ENCODE measurements at regions not wholly inside any gene's neighbourhood (a gene's known extent, or its start where the extent isn't known, plus 50 kb on each side); places are given as distances from the start of the nearest gene placed in this dataset.

DNA sequence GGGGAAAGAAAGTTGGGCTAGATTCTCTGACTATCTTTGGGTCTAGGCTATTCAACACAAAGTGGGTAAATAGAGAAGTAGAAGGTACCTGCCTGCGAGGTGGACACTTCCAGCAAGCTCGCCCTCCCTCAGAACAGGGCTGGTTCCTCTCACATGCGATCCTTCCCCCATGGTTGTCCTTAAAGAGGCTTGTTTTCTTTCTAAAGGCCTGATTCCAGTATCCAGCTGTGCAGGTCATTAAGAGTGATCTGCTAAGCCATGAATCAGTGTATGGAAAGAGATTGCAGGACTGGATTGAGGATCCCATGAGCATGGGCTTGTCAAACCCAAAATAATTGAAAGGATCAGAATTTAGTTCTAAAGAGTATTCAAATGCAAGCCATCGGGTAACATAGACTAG, 189.0 kb downstream of the URB2 start:
- FAIRE-seq (no peak), DNase-seq (ENCODE audit: extremely low spot score, insufficient read length, low read depth) (no peak)

DNA sequence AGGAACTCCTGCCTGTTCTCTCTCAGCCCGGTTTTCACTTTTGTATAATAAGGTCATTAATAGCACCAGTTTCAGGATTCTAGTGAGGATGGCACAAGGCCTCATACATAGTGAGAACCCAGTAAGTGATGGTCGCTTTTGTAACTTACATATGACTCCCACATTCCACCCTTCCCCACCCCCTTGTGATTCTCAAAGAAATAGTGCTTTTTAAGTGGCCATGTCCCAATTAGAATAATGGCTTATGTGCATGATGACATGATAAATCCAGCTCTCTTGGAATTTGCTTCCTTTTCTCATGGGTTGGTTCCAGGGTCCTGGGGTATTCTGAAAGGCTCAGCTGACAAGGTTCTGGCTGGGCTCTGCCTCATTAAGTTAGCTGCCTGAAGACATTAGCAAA, 189.9 kb downstream of the URB2 start:
- no peak for DNase-seq (ENCODE audit: extremely low spot score, insufficient read length, low read depth)
- no peak for FAIRE-seq

DNA sequence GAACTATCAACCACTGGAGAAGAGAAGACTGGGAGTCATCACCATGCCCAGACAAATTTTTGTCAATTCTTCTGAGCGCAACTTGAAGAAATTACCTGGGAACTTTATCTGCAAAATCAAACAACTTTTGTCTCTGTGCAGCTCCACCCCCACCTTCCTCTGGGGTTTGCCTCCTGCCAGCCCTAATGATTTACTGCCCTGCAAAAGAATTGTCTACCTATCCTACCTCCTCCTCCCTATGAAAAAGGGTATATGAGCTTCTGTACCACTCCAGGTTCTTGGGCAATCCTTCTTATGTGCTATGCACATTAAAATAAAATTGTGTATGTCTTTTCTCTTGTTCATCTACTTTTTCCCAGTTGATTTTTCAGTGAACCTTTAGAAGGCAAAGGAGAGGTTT, 191.9 kb downstream of the URB2 start:
- DNase-seq (ENCODE audit: extremely low spot score, insufficient read length, low read depth): no peak
- FAIRE-seq: no peak

DNA sequence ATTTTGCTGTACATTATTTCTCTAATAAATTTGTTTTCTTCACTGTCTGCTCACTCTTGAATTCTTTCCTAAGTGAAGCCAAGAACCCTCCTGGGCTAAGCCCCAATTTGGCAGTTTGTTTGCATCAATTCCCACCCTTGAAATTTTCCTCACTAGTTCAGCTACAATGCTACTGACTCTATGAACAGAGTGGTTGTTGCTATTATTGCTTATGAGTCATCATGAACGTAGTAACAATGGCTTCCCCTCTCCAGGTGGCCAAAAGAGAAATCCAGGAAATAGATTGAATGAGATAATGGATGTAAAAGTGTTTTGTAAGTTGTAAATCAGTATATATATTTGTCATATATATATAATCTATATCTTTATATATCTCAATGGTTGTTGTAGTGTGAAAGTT, 193.0 kb downstream of the URB2 start:
- DNase-seq (ENCODE audit: extremely low spot score, insufficient read length, low read depth): no peak
- FAIRE-seq: no peak

DNA sequence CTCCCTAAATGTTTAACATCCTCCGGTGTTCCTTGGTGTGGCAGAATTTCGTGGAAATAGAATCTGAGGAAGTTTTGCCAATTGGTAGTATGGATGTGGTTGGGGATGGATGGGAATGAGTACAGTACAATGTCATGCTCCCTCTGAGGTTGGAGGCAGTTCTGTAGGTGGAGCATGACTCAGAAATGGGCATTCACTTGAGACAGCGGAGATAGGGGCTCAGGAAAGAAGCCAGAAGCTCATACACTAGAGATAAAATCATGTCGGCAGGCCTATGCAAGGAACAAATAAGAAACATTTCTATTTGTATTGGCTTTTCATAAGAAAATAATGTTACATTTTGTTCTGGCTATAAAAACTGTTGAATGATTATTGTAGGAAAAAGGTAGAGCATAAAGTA, 196.0 kb downstream of the URB2 start:
- FAIRE-seq (no peak), DNase-seq (ENCODE audit: extremely low spot score, insufficient read length, low read depth) (no peak)

DNA sequence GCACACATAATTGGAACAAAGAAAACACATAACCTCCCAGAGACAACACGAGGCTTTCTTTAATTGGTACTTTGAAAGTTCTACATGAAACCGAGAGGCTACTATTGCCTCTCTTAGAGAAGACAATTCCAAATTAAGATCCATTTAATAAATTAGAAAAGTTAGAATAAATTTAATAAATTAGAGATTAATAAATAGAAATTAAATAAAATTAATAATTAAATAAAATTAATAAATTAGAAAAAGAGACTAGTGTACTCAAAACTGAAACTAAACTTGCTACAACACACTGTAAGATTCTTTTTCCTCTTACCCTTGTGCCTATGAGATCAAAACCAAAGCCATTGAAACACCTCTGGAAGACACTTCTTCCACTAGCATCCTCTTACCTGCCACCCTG, 199.0 kb downstream of the URB2 start:
- DNase-seq (ENCODE audit: extremely low spot score, insufficient read length, low read depth) (no peak), FAIRE-seq (no peak)

DNA sequence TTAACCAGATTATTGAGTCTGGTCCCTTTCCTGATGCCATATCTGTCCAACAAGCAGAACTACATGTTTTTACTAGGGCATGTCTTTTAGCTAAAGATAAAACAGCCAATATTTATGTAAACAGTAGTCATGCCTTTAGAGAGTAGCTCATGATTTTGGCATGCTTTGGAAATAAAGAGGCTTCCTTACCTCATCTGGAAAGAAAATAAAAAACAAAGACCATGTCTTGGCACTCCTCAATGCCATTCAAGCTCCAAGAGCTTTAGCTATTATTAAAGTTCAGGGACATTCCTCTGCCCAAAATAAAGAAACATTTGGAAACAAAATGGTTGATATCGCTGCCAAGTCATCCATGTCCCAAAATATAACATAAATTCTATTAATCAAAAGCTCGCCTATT, 202.4 kb downstream of the URB2 start:
- no peak for FAIRE-seq
- DNase-seq (ENCODE audit: extremely low spot score, insufficient read length, low read depth): no peak

DNA sequence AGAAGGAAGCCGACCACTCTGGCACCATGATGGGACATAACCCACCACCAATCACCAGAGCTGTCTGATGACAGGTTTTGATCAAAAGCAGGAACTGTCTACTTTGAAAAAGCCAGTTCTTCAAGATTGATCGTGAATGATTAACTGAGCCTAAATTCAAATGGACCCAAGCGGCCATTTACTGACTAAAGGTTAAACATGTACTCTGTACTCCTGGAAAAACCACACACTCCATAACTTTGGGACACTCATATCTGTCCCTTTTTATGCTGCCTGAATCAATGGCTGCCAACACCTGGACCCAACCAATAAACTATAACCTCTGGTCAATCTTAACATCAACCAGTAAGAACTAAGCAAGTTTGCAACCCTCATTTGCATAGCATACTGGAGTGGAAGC, 206.6 kb downstream of the URB2 start:
- no peak for FAIRE-seq

DNA sequence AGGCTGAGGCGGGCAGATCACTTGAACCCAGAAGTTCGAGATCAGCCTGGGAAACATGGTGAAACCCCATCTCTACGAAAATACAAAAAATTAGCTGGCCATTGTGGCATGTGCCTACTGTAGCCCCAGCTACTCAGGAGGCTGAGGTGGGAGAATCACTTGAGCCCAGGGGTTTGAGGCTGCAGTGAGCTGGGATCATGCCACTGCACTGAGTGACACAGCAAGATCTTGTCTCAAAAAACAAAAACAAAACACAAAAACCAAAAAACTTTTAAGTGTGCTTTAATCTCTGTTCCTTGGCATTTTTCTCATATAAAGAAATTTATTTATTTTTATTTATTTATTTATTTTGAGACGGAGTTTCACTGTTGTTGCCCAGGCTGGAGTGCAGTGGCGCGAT, 208.2 kb downstream of the URB2 start:
- DNase-seq (ENCODE audit: extremely low spot score, insufficient read length, low read depth): no peak
- FAIRE-seq: no peak

More for the DNA sequence above, 206.6 kb downstream of the URB2 start:
- DNase-seq (ENCODE audit: extremely low spot score, insufficient read length, low read depth): no peak

DNA sequence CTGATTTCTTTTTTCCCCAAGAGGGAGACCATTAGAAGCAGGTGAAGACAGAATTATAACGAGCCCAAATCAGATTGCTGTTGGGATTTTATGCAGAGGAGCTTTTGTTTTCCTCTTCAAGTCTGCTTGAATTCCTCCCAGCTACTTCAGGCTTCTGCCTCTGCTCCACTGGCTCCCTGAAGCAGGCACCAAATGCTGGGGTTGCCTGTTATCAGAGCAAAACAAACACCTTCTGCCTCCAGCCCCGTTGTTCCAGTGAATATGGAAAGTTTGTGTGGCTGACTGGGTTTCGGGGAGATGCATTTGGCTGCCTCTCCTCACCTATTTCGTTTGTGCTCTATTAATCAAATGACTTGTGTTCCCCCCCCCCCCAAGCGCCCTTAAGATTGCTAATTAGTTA, 209.2 kb downstream of the URB2 start:
- no peak for DNase-seq (ENCODE audit: extremely low spot score, insufficient read length, low read depth)
- no peak for FAIRE-seq

DNA sequence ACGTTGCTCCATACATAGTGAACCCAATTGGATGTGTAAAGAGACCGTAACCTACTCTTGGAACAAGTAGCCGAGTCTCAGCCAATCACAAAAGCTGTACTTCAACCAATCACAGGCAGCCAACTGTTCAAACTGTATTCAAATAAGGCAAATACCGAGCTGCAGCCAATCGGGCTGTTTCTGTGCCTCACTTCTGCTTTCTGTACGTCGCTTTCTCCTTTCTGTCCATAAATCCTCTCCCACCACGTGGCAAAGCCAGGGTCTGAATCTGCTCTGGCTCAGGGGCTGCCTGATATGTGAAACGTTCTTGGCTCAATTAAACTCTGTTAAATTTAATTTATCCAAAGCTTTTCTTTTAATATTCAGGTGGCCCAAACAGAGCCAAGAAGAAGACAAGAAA, 210.3 kb downstream of the URB2 start:
- FAIRE-seq: no peak
- DNase-seq (ENCODE audit: extremely low spot score, insufficient read length, low read depth): no peak

DNA sequence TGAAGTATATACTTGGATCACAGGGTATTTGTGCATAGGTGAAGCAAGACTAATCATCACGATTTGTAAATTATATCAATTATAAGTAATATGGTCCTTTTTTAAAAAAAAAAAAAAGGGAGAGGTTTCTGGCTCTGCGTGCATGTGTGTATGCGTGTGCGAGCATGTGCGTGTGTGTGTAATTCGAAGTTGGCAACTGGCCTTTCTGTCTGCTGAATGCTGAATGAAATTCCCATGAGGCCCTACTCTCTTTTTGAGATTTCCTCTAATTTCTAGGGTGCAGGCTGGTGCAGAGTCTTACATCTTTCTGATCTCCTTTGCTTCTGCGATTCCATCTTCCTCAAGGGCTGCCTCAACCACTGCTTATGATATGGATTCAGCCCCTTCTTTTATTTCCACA, 212.2 kb downstream of the URB2 start:
- FAIRE-seq (no peak), DNase-seq (ENCODE audit: extremely low spot score, insufficient read length, low read depth) (no peak)

DNA sequence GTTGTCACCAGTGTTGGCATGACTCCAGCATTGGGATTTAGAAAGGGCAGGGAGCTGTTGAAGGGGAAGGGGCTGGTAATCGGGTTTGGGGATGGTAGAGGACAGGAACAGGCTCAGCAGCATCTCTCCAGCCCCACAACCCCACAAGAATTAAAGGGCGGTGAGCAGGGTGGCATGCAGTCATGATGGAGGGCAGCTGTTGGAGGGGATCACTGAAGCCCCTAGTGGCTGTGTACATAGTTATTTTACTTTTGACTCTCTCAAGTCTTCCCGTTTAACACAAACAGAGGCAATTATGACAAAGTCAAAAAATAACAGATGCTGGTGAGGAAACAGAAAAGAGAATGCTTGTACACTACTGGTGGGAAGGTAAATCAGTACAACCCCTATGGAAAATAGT, 213.8 kb downstream of the URB2 start:
- FAIRE-seq (no peak), DNase-seq (ENCODE audit: extremely low spot score, insufficient read length, low read depth) (no peak)

DNA sequence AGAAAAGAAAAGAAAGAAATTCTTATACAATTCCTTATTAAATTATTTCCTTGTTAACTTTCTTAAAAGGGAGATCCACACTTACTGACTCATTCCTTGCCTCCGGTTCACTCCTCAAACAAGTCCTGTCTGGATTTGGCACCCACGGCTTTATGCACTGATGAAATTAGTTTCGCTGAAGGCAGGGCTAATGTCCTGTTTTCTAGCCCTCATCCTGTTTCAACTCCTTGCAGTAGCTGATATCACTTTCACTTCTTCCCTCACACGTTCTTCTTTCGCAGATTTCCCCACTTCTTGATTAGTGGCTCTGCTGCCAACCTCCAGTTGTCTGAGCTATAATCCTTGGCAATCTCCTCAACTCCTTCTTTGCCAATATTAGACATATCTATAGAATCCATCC, 215.2 kb downstream of the URB2 start:
- peak; percentile 22 for DNase-seq (ENCODE audit: extremely low spot score, insufficient read length, low read depth)
- FAIRE-seq: peak; percentile 39

DNA sequence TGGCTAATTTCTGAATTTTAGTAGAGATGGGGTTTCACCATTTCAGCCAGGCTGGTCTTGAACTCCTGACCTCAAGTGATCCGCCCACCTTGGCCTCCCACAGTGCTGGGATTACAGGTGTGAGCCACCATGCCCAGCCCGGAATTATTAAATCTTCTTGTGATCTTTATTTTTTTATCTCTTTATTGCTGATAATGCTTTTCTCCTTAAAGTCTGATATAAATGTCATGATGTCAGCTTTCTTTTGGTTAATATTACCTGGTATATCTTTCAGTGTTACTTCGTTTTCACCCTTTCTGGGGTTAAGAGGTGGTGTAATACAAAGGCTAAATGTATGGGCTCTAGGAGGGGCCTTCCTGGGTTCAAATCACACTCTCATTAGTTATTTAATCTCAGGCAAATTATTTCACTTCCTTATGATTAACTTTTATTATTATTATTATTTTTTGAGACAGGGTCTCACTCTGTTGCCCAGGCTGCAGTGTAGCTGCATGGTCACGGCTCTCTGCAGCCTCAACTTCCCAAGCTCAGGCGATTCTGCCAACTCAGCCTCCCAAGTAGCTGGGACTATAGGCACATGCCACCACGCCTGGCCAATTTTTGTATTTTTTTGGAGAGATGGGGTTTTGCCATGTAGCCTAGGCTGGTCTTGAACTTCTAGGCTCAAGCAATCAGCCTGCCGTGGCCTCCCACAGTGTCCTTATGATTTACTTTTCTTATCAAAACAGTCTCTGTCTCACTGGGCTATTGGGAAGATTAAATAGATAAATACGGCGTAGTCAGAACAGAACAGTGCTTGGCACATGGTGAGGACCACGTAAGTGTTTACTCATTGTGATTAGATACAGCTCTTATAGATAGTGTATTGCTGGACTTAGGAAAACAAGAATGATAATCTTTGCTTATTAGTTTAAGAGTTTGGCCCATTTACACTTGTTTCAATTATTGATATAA, 216.5 kb downstream of the URB2 start:
- DNase-seq (ENCODE audit: extremely low spot score, insufficient read length, low read depth) (no peak), FAIRE-seq (no peak)

DNA sequence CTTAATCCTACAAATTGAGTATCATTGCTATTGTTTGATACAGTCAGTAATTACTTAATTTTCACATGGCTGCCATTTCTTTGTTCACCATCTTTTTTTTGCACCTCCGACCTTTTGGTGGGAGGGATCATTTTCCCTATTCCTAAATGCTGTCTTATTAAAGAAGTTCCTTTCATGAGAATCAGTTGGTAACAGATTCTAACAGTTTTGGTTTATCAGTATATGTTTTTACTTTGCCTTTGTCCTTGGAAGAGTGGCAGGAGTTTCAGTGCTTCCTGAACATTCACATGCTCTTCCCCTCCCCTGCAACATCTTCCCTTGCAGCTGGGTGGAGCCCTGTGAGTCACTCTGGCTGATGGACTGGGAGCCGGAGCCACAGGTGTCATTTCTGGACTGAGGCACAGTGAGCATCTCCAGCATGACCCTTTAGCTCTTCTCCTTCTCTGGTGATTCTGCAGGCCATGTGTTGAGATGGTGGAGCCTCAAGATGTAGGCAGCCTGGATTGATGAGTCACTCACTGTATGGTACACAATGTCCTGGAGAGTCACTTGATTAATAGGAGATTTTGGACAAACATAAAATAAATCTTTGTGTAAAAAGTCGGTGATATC, 217.7 kb downstream of the URB2 start:
- FAIRE-seq (no peak), DNase-seq (ENCODE audit: extremely low spot score, insufficient read length, low read depth) (no peak)

DNA sequence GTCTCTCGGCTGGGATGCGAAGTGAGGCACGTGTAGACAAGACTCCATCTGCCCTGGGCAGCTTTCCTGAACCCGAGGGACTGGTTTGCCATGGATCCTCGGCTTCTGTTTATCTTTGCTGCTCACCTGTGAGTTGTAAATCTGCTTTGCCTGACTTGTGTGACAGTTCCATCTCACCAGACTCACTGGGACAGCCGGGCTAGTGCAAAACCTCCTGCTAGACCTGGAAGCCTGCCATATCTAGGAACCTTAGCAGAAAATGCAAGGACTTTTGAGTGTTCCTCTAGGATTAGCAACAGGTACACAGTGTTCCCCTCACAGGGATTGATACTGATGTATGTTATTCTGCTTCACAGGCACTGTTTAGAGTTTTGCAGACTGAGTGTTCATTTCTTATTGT, 218.6 kb downstream of the URB2 start:
- no peak for DNase-seq (ENCODE audit: extremely low spot score, insufficient read length, low read depth)
- FAIRE-seq: no peak

DNA sequence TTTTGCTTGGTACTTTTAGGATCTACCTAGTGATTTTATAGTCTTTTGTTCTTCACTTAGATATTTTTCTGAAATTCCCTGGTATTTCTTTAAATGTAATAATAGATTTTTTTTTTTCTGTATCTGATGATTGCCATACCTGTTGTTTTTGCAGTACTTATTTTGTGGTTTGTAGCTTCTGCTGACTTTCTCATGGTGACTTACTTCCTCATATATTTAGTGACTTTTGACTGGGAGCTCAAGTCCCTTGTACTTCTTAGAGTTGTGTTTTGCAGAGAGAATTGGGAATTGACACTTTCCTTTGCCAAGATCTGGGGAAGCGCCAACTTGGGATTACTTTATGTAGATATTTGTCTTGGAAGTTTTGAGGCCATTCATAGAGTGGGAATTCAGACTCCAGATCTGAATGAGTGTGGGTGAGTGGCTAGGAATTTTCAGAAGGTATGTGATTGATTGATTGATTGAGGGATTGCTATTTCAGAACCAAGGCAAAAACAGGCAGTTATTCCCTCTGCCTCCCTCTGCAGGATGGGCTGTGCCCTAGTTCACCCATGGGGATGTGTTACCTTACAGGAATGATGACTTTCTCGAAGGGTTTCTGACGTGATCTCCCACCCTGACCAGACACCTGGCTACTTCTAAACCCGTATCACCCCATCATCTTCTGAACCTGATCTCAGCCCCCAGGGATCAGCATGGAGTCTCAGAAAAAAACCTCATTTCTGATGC, 219.5 kb downstream of the URB2 start:
- no peak for DNase-seq (ENCODE audit: extremely low spot score, insufficient read length, low read depth)
- no peak for FAIRE-seq

DNA sequence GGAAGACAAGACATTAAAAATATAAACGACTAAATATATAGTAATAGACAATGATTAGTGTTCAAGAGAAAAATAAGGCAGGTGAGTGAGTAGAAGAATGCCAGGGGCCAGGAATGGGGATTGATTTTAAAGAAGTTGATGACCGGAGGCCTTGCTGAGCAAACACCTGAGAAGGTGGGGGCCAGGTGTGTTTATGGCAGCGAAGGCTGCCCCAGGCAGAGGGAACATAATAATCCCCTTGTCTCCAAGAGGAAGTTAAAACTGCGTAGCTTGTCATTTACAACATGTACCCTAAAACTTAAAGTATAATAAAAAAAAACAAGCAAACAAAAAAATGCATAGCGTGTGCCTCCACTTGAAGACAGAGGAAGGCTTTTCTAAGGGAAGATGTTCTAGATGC, 220.3 kb downstream of the URB2 start:
- FAIRE-seq: no peak
- DNase-seq (ENCODE audit: extremely low spot score, insufficient read length, low read depth): no peak

DNA sequence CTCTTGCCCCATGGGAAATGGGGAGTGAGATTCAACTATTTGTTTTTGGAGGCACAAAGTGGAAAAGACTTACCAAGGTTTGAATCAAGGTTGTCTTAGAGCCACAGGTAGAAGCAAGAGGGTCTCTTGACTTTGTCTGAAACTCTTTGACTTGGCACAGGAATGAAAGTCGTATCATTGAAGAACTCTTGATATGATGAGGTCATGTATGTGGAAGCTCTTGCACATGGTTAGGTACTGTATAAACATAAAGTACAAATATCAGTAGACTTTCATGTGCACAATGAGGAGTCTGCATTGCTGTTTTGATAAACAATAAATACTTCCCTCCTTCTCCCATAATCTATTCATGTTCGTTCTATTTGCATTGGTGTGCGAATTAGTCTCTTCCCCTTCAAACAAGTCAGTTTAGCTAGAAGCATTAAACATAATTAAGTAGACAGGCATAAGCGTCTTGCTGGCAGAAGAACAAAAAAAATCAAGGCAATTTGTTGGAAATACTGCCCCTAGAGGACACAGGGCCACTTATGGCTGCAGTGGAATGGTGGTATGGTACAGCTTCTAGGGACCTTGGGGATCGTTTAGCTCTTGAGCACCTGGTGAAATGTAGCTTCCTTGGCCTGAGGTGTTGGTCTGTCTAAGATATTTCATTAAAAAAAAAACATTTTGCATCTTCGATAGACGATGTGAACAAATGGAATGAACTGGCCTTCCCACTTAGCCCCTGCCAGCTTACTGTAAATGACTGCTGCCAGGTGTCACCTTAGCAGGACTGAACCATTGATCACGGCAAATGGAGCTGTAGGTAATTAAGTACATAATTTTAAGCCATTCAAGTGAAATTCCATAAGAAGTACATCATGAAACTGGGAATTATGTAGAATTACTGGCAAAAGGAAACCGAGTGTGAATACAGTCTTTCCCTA, 218.0 kb upstream of the GALNT2 start:
- DNase-seq (ENCODE audit: extremely low spot score, insufficient read length, low read depth) (no peak), FAIRE-seq (peak; percentile 38)
